A549 (cell line): ENCODE measurements at regions not wholly inside any gene's neighbourhood (a gene's known extent, or its start where the extent isn't known, plus 50 kb on each side); places are given as distances from the start of the nearest gene placed in this dataset.

Experiments
- CHD2 ChIP-seq: fragments of 150-350 bp; IDR thresholded peaks from 2 replicates; pipeline ENCODE4 v1.6.1; 2014; ENCODE audit warnings: low read length; ENCODE audit not compliant: partially characterized antibody
- CTCF ChIP-seq: fragments of >200 bp; sonication (Bioruptor Twin); formaldehyde crosslinking; IDR thresholded peaks from 3 replicates; pipeline ENCODE4 v1.5.1; 2016
- SMC3 ChIP-seq: fragments of >200 bp; sonication (Bioruptor Twin); formaldehyde crosslinking; IDR thresholded peaks from 3 replicates; pipeline ENCODE4 v1.6.1; 2018; ENCODE audit warnings: inconsistent platforms
- TF ChIP-seq, protein P1 (sequence below): fragments of 150-350 bp; IDR thresholded peaks from 2 replicates; pipeline ENCODE4 v1.6.1; 2014; ENCODE audit warnings: low read depth, mild to moderate bottlenecking, low read length

DNA sequence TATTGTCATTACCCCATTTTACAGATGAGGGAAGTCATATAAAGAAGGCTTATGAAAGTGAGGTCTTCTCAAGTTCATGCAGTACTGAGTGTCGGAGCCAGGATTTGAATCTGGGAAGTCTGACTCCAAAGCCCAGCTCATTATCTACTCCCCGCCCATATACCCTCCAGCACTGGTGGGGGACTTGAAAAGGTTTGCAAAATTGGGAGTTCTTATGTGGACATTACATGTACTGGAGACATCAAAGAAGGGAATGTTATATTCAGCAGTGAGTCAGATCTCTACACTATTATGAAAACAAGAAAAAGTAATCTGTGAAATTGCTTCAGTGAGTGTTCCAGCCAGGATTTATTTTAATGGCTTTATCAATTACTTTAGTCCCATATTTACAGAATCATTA lies 185.2 kb upstream of the CADPS start:
- TF ChIP-seq CTCF, result no peak
- TF ChIP-seq, protein P1, sequence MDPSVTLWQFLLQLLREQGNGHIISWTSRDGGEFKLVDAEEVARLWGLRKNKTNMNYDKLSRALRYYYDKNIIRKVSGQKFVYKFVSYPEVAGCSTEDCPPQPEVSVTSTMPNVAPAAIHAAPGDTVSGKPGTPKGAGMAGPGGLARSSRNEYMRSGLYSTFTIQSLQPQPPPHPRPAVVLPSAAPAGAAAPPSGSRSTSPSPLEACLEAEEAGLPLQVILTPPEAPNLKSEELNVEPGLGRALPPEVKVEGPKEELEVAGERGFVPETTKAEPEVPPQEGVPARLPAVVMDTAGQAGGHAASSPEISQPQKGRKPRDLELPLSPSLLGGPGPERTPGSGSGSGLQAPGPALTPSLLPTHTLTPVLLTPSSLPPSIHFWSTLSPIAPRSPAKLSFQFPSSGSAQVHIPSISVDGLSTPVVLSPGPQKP, result no peak
- no peak for TF ChIP-seq SMC3
- TF ChIP-seq CHD2, result no peak
